Keratinocyte (primary cell): ENCODE measurements at regions not wholly inside any gene's neighbourhood (a gene's known extent, or its start where the extent isn't known, plus 50 kb on each side); places are given as distances from the start of the nearest gene placed in this dataset.

Source experiments
- EZH2 ChIP-seq: IDR thresholded peaks from one replicate; pipeline ENCODE4 v1.6.1; 2012; ENCODE audit warnings: inconsistent platforms, mild to moderate bottlenecking, low read length, moderate library complexity
- TF ChIP-seq, protein P1 (sequence below), 3 experiments: IDR thresholded peaks in 1 of 3; conservative IDR thresholded peaks in 1 of 3; optimal IDR thresholded peaks in 1 of 3; 2 replicates in 2 of 3; 3 replicates in 1 of 3; pipeline versions ENCODE3 to v1.5.1; 2011; ENCODE audit warnings: low read length in 3 of 3, mild to moderate bottlenecking in 3 of 3, moderate library complexity in 2 of 3, control low read depth in 1 of 3, inconsistent platforms in 1 of 3; ENCODE audit not compliant: insufficient read depth in 2 of 3; ENCODE audit errors: extremely low read depth in 1 of 3

DNA sequence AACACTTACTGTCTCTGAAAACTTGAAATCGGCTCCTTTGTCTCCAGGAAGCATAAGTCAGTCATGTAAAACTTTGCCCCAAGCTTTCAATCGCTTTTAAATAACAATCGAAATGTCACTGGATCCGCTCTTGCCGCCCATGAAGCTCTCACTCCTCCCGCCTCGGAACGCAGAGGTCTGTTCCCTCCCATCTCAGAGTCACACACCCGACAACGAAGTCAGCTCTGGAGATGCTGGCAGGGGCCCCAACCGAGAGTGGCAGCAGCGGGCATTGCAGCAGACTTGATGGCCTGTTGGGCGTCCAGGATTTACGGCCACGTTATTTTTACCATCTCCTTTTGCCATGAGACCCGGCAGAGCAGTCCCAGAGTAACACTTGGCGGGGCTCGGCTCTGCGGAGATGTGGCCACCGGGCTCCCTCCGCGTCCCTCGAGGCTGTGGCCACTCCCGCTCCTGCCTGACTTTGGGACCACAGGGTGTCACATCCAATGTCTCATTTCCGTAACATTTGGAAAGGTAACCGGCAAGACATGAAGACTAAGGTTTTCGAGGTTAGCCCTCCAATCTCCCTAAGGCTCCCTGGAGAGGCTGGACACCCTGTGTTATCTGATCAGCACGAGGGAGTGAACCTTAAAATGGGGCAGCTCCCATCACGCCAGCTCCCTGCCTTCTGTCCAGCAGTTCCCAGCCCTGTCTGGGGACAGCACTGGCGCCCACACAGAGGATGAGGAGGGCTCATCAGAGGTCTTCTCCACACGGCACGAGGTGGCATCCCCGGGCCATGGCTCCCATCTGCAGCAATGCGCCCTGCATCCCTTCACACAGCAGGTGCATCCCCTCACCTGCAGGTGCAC is 62.8 kb upstream of the ADGRA1 start:
- TF ChIP-seq, protein P1, sequence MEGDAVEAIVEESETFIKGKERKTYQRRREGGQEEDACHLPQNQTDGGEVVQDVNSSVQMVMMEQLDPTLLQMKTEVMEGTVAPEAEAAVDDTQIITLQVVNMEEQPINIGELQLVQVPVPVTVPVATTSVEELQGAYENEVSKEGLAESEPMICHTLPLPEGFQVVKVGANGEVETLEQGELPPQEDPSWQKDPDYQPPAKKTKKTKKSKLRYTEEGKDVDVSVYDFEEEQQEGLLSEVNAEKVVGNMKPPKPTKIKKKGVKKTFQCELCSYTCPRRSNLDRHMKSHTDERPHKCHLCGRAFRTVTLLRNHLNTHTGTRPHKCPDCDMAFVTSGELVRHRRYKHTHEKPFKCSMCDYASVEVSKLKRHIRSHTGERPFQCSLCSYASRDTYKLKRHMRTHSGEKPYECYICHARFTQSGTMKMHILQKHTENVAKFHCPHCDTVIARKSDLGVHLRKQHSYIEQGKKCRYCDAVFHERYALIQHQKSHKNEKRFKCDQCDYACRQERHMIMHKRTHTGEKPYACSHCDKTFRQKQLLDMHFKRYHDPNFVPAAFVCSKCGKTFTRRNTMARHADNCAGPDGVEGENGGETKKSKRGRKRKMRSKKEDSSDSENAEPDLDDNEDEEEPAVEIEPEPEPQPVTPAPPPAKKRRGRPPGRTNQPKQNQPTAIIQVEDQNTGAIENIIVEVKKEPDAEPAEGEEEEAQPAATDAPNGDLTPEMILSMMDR (optimal IDR thresholded peaks at IDR 0.05 in 1 of 3, IDR thresholded peaks at IDR 0.05 in 1 of 3, conservative IDR thresholded peaks at IDR 0.05 in 1 of 3; ENCODE audit: extremely low read depth in 1 of 3, insufficient read depth in 2 of 3, low read length in 3 of 3), result no peak
- no peak for TF ChIP-seq EZH2
